NCI-H69 (cell line): ENCODE measurements at regions not wholly inside any gene's neighbourhood (a gene's known extent, or its start where the extent isn't known, plus 50 kb on each side); places are given as distances from the start of the nearest gene placed in this dataset.
"Not testable (repeated sequence)": the region's sequence is repeated elsewhere in the genome, so short reads cannot be mapped to it uniquely, and the experiment has no call there.

ENCODE experiments used
- DNase-seq: peaks from one replicate; lab custom pipeline; 2025; lab: John Stamatoyannopoulos, UW

DNA sequence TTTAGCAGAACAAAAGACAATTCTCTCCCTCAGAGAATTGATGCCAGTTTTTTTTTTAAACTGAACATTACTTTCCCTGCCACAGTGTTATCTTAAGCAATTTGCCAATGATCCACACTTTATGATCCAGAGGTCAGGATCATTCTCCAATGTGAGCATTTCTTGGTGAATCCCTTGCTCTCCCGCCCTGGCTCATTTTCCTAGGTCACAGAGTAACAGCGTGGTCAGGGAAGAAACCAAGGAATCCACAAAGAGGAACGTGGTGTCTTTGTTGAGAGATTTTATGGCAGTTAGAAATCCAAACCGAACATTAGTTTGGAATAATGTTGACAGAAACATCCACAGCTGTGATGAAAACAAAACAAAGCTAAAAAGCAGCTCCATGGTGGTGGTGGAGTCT lies 250.3 kb downstream of the TTC32 start:
- no peak for DNase-seq

DNA sequence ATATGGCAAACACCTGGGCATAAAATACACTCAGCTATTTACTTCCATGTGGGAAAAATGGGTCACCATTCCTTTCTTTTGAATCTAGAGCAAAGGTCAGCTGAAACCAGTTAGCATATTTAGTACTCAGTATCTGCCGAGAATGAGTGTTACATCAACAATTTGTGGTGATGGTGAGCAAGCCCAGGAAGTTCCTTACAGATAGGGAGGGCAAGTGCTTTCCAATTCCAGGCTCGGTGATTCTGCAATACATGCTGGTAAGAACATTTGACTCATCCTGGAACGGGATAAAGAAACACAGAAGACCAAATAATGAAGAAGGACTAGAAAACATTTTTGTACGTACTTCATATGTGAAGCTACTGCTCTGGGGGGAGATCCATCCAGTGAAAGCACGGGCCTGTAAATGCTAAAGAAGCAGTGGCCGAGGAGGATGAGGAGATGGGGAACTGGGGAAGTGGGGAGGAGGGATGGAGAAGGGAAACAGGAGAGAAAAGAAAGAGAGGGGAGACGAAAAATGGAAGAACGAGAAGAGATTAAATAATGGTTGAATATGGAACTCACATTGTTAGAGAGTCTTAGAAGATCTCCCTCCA lies 251.9 kb downstream of the TTC32 start:
- DNase-seq: no peak

DNA sequence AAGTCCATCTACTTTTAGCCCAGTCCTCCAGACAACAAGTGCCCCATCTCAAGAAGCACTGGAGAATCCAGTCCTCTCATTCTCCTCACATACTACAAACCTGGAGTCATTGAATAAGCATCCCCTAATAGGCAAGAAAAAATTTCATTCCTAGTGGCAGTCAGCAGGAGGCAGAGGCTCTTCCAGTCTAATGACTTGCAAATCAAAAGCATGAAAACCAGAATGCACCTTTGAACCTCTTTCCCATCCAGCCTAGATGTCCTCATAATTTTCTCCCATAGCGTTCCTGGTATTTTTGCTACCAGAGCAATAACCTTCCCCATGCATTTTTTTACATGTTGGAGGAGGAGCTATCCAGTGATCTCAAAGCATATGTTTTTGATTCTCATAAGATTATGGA lies 252.6 kb downstream of the TTC32 start:
- DNase-seq: no peak

DNA sequence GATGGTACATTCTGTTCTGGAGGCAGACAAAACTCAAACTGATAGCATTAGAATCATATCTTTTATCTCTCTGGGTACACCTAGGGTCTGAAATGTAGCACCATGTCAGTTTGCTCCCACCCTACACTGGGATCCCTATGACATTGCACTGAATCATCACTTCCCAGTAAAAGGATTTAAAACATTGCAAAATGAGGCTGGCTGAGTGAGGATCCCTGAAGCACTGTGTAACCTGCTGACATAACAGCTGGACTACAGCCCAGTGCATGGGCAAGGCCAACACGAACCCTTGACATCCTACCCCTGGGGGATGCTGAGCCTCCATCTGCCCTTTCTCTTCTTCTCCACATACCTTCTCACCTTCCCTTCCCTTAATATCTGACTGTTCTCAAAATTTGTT lies 253.2 kb downstream of the TTC32 start:
- DNase-seq: no peak

DNA sequence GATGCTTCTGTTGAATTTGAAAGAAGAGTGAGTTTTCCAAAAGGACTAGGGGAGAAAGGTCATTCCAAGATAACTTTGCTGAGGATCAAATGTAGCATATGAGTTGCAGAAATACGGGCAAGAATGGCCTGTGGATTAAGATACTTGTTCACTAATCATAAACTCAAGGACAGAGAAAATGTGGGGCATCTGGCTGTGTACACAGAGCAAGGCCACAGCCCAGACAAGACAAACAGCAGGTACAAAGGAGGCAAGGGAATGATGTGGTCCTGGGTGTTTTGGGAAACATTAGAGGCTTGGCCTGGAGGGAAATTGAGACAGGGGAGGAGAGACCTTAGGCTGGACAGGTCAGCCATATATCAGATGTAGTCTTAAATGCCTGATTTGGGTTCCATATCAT lies 254.8 kb downstream of the TTC32 start:
- no peak for DNase-seq

DNA sequence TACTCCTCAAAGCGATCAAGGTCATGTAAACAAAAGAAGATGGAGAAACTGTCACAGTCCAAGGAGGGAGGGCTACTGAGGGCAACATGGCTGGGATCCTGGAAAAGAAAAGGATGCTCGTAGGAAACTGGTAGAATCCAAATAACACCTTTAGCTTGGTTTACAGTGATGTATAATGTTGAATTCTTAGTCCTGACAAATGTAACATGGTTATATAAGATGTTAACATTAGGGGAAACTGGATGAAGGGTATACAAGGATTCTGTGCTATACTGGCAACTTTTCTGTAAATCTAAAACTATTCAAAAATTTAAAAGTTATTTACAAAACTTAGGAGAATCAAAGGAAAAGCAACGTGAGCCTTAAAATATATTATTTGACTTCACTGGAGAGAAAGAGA lies 257.0 kb downstream of the TTC32 start:
- no peak for DNase-seq

DNA sequence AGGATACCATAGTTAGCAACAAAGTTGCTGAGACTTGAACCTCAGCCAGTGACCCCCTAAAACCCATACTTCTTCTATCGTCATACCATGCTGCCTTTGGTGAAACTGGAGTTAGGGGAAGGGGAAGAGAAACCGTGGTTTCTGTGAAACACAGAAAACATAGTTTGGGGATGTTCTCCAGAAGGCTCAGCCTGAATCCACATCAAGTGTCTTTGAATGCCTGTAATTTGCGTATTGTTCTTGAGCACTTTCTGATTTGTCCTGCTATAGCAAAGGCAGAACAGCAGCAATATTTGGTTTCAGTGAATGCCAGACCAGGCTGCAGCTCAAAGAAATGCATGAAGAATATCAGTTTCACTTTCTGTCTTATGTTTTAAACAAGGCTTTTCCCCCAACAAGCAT lies 258.7 kb downstream of the TTC32 start:
- DNase-seq: no peak

DNA sequence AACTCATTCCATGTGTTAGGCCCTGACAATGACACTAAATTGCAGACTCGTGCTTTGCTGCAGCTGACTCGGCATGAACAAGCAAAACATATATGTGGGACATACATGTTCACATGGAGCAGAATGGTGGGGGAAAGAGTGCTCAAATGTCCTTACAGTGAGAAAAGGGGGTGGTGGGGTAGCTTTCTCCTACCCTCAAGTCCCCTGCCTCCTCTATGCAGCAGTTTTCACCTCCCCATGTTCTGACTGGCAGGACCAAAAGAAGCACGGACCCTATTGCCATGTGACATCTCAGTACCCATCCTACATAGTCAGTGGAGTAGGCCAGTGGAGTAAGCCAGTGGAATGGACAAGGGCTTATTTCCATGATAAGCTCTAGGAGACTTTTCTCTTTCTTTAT lies 259.3 kb downstream of the TTC32 start:
- no peak for DNase-seq

DNA sequence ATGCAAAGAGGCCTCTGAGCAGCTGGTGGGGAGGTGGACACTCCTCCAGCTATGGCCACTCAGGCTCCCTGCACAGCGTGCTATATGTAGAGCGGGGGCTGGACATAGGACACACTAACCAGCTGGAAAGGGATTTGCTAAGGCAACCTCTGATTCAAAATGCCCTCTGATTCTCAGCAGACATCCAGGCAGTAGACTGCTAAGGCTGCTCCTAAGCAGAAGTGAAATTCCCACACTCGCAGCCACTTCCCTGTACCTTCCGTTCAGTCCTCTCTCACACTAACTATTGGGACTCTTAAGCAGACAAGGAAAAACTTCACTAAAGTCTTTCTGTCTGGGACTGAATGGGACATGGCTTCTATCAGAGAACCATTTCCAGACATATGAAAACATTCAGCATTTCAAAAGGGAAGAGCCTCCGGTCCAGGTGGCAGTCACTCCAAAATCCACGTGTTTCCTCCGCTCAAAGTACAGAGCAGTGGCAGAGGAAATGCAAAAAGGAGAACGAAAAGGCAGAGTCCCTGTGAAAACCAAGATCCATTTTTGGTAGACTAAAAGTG lies 265.8 kb downstream of the TTC32 start:
- DNase-seq: no peak

DNA sequence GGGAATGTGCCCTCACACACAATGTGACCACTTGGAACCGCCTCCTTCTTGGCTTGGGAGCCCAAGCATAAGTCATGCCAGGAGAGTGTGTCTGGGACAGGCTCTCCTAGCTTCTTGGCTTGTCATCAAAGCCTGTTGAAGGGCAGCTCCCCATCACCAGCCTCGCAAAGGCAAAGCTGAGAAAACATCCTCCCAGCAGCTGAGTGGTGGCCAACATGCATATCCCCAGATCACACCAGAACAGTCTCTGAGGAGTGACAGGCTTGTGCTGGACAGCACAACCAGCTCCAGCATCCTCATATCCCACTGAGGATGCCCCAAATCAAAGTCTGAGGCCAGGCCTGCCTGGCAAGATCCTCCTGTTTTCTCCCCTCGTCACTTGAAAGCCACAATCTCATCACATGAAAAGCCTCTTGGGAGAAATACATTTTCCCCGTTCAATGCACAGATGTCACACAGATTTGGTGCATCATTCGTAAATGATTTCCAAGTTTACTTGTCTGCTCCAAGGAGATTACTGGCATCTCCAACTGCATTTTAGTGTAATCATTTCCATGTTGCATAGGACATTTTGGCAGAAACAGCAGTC lies 269.3 kb downstream of the TTC32 start:
- DNase-seq: no peak

DNA sequence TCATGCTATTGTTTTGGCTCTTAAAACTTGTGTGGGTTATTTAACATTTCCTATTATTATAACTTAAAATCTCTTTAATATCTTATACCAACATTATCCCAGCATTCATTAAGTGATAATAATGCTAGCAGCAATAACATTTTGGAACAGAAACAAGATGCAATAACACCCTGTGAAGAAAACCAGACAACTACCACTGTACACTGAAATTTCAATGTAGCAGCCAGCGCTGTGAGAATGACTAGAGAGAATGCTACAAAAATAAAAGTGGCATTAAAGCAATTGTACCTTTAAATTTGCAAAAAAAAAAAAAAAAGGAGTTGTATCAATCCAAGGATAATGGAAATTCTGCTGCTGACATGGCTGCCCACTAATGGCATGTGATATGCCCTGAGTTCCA lies 269.9 kb downstream of the TTC32 start:
- no peak for DNase-seq

DNA sequence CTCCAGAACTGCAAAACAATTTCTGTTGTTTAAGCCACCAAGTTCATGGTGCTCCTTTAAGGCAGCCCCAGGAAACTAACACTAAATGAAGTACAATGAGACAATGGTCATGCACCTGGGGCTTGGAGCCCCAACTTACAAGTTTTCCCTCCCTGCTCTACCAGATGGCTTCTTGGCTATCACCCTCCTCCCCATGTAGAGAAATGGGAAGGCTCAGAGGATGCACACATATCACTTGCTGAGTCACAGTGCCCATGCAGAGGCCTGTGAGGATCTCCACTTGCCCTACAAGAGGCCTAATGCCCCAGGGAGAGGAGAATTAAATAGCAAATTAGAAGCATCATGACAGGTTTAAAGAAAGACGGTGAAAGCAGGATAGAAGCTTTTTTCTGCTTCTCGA lies 270.9 kb downstream of the TTC32 start:
- DNase-seq: no peak

DNA sequence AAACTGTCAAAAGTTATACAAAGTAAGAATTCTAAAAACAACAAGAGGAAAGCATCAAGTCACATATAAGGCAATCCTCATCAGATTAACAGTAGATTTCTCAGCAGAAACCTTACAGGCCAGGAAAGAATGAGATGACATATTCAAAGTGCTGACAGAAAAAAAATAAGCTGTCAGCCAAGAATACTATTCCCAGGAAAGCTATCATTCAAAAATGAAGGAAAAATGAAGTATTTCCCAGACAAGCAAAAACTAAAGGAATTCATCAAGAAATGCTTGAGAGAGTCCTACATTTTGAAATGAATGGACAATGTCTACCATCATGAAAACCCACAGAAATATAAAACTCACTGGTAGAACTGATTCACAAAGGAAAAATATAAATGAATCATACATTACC lies 268.9 kb upstream of the OSR1 start:
- DNase-seq: no peak

DNA sequence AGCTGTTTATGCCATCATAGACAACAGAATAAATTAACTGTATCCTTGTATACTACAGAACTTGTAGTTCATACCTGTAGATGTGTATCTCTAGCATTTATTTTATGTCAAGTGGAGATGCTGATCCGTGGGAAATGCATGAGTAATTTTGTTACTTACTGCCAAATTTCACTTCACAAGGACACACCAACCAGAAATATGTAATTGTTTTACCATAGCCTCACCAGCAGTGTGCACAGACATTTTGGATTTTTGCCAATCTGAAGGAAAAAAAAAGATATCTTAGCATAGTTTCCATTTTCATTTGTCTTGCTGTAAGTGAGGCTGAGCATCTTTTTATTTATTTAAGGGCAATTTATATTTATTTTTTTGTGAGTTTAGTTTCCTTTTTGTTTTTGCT lies 265.1 kb upstream of the OSR1 start:
- DNase-seq: no peak

DNA sequence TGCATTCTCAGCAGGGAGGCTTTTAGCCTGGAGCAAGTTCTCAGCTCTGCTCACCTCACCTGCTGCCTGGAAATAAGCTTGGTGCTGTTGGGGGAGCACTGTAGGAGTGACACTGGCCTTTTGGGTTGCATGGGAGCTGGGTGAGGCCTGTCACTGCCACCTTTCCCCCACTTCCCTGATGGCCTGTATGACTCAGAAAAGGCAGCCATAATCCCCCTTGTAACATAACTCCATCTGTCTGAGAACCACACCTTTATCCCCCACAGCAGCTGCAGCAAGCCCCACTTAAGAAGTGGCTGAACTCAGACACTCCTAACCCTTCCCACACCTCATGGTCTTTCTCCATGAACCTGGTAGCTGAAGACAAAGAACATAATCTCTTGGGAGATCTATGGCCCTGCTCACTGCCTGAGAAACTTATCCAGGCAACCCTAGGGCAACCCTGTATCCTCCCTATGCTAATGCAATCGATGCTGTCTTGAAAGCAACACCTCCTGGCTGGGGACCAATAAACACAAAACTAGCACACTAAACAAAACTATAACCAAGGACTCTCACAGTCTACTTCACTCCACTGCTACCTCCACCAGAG lies 258.9 kb upstream of the OSR1 start:
- no peak for DNase-seq

DNA sequence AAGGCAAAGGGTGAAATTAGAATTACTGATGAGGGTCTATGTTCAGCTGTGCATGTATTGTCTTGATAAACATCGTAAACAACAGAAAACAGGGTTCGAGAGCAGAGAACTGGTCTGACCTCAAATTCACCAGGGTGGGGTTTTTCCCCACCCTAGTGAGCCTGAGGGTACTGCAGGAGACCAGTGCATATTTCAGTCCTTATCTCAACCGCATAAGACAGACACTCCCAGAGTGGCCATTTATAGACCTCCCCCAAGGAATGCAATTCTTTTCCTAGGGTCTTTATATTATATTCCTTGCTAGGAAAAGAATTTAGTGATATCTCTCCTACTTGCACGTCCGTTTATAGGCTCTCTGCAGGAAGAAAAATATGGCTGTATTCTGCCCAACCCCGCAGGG lies 257.0 kb upstream of the OSR1 start:
- DNase-seq: not testable (repeated sequence)

DNA sequence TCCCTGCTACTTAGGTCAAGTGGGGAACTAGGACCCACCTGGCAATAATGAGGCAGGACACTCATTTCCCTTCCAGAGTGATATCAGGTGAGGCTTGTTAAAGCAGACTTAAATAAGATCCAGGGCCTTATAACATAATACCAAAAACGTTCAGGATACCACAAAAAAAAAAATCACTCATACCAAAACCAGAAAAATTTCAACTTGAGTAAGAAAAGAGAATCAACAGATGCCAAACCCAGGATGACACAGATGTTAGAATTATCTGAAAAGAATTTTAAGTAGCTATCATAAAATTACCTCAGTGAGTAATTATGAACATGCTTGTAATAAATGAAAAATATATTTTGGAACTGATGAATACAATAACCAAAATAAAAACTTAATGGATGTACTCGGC lies 255.6 kb upstream of the OSR1 start:
- no peak for DNase-seq

DNA sequence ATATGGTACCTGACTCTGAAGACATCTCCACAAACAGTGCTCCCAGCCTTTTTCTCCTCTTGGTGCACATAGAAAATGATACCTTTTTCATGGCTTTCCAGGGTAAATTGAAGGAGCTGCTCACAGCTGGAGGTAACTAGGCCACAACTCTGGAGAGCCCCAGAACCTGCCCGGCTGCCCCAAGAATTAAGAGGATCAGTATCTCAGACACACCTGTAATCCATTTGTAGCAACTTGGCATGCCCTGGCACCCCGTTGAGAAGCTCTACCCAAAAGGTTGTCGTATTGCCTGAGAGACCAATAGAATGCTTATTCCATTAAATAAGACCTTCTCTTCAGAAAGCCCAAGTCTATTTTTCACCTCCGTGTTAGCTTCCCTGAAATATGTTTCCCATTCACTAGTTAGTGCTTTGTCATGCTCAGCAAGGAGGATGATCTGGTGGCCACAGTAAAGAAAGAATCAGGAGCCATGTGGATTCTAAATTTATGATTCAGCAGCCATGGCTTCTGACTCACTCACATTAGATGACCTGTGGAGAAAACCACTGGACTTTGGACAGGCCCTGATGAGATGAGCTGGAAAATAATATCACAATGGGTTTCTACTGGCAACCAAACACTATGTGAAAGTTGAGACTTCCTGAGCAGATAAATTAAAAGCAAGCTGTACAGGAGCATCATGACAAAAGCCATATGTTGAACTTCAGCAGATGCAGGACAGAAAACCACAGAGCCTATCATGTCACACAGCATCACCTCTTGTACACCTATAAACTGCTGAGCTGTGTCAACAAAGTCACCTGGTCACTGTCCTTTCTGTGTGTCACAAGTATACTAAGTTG lies 253.3 kb upstream of the OSR1 start:
- DNase-seq: no peak

DNA sequence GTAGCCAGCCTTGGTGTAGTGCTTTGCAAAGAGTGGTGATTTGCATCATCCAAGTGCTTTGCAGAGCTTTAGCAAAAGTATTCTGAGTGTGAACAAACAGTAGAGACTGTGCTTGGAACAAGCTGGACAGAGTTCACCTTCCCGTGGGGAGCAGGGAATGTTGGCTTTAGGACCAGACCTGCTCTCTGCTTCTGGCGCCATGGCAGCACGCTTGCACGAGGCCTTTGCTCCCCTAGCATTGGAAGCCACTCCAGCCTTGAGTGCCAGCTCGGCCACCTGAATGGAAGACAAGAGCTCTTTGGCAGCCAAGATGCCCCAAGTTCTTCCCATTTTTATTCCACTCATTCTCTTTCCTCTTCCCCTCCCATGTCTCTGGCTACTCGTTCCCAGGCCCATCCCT lies 250.8 kb upstream of the OSR1 start:
- DNase-seq: no peak

DNA sequence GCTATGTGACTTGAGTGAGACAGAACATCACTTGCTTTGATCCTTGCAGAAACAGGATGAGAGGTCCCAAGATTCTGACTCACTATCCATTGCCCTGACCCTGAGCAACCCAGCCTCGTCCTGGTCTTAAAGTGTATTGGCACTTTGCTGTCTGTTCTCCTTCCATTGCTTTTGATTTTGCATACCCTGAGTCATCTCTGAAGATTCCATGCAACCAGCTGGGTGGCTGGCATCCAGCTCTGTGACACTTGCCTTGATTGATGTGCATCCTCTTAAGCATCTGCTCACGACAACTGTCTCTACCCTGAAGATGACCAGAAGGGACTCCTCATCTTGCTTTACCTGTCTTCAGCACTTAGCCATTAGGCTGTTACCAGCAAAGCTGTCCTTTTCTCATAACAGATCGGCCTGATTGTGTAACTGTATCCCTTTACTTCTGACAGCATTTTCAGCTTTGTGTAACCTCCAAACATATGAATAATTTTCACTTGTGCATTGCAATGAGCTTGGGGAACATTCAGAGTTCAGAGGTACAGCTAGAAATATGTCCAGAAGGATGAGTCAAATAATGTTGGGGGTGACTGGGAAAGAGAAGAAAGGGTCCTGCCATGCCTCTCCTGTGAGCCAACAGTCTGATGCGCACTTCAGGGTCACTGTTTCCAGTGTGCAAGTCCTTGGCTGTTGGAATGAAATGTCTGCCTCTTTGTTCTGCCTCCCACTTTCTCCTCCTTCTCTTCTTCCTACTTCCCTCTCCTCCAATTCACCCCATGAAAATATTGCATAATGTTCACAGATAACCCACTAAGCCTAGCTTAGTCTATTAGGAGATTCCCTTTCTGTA lies 249.7 kb upstream of the OSR1 start:
- no peak for DNase-seq

DNA sequence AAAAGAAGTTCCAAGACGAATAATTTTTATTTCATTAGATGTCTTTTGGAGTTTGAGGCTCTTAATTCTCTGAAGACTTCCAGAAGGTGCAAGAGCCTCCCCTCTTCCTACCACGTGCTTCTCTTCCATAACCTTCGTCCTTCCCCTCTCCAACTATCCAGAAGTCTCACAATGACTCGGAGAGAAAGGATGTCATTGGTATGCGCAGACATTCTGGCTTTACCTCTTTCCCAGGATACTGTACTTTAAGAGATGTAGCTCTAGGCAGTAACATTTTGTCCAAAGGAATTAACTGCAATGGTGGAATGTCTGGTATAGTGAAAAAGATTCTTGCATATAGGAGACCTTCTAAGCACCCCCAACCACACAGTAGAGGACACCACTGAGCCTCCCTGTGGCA lies 249.0 kb upstream of the OSR1 start:
- DNase-seq: no peak

DNA sequence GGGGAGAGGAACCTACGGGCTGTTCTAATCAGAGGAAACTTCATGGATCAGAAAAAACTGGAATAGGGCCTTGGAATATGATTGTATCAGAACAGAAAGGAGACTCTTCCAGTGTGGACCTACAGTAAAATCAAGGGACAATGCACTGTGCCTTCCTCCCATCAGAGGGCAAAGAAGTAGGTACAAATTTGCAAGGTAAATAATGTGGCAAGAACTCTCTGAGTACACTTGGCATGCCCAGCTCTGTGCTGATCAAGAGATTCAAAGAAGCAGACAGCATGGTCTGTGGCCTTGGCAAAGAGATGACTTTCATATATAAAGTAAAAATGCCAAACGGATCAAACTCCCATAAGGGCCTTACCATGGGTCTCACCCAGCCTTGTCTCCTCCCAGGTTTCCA lies 242.6 kb upstream of the OSR1 start:
- no peak for DNase-seq
